ENCODE measurements at regions not wholly inside any gene's neighbourhood (a gene's known extent, or its start where the extent isn't known, plus 50 kb on each side); places are given as distances from the start of the nearest gene placed in this dataset.

DNA sequence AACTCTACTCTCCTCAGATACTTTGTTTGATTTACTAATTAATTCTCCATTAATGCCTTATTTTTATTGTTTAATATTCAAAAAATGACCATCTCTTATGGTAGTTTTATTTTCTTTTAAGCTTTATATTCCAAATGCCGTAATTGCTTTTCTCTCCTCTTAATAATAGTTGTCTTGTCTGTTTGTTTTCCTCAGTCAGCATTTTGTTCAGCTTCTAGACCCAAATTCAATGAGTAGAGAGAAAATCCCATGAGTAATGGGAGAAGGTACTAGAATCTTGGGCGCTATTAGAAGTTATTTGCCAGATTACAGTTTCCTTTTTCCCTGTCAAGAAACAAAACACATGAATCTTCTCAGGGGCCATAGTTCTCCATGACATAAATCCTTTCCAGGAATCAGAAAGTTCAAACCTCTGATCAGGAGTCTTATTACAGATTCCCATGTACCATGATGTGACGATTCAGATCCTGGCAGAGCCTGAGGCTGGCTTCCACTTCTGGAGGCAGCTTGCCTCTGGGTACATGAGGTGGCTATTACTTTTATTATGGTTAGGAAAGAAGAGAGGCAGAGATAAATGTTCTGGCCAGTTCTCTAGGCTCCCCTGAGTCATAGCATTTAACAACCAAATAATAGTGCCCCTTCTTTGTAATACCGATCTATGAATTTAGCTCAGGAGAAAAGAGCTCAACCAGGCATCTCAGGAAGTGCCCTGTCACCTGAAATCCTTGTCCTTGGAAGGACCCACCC lies 485.1 kb upstream of the SETBP1 start:
- Mint-ChIP-seq H3K4me1 (ENCODE audit: low read depth) (peaks cover 10% of the 10 kb centered on the region), H3K27ac (ENCODE audit: unreplicated experiment) (no peak overlapping the region), H3K27me3 (ENCODE audit: low read depth) (no peaks in the 10 kb centered on the region), H3K9me3 (ENCODE audit: low read depth) (peaks cover 6% of the 10 kb centered on the region), H3K36me3 (ENCODE audit: low read depth) (no peaks in the 10 kb centered on the region), H3K4me3 (ENCODE audit: unreplicated experiment) (no peak overlapping the region)
- TF ChIP-seq, protein P1, sequence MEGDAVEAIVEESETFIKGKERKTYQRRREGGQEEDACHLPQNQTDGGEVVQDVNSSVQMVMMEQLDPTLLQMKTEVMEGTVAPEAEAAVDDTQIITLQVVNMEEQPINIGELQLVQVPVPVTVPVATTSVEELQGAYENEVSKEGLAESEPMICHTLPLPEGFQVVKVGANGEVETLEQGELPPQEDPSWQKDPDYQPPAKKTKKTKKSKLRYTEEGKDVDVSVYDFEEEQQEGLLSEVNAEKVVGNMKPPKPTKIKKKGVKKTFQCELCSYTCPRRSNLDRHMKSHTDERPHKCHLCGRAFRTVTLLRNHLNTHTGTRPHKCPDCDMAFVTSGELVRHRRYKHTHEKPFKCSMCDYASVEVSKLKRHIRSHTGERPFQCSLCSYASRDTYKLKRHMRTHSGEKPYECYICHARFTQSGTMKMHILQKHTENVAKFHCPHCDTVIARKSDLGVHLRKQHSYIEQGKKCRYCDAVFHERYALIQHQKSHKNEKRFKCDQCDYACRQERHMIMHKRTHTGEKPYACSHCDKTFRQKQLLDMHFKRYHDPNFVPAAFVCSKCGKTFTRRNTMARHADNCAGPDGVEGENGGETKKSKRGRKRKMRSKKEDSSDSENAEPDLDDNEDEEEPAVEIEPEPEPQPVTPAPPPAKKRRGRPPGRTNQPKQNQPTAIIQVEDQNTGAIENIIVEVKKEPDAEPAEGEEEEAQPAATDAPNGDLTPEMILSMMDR (IDR thresholded peaks at IDR 0.05) = no peak
- no peak for DNase-seq (ENCODE audit: low spot score)

DNA sequence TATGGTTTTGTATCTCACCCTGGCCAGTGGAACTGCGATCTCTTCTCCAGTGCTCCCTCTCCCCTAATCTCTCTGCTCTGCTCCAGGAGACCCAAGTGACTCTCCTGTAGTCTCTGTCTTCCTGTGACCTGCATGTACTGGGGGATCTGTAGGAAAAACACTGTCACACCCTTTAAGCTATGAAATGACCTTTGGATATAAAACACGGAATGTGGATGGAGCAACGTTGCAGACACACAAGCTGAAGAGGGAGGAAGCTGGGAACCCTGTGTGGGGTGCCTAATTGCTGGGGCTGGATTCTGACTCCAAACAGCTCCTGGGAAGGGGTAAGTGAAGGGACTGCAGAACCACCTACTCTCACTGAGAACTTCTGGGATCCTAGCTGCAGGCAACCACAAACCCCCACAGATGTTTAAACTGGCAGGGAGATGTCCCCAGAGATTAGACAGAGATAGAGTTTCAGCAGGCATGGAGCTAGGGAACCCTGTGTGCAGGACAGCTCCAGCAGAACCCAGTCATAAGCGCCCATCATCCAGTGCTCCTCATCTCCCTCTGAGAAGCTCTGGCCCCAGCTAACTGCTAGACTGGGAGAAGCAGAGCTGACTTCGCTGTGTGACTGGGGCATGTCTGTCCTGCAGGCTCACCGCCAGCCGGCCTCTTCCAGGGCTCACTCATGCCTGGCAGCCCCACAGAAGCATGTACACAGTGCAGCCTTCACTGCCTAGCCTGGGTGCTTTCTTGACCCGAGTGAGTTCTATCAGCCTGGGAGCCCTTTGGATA lies 482.7 kb upstream of the SETBP1 start:
- no peaks in the 10 kb centered on the region for H3K27me3 Mint-ChIP-seq (ENCODE audit: low read depth)
- peaks cover 9% of the 10 kb centered on the region for H3K9me3 Mint-ChIP-seq (ENCODE audit: low read depth)
- DNase-seq (ENCODE audit: low spot score) = no peak
- H3K4me3 Mint-ChIP-seq (ENCODE audit: unreplicated experiment) = no peak overlapping the region
- H3K36me3 Mint-ChIP-seq (ENCODE audit: low read depth) = no peaks in the 10 kb centered on the region
- H3K4me1 Mint-ChIP-seq (ENCODE audit: low read depth) = peaks cover 10% of the 10 kb centered on the region
- no peak overlapping the region for H3K27ac Mint-ChIP-seq (ENCODE audit: unreplicated experiment)
- TF ChIP-seq, protein P1 (IDR thresholded peaks at IDR 0.05) = no peak

DNA sequence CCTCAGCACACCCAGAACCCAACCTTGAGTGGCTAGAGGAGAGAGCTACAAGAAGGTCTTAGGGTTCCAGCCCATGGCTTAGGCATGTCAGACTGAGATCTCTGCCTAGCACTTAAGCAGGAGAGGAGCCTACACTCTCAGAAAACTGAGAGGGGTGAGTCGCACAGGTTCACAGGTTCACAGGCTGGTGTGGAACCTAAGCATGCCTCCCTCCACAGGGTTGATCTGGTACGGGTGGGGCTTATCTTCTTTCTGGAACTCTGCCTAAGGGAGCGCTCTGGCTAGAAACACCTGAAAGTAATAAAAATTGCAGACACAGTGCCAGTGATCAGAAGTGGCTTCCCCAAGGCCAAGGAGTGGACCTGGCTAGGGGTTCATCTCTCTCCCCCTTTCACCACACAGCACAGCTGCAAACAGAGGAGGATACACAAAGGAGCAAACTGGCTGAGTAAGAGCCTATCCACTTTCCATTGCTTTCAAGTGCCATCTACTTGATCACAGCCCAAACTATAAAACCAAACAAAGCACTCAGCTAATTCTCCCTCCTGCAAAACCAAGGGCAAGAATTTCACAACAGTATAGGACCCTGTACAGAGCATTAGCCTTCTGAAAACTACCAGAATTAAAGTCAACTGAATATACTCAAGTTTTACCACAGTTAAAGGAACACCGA lies 481.9 kb upstream of the SETBP1 start:
- Mint-ChIP-seq H3K4me1 (ENCODE audit: low read depth) (peaks cover 10% of the 10 kb centered on the region), H3K27ac (ENCODE audit: unreplicated experiment) (no peak overlapping the region), H3K9me3 (ENCODE audit: low read depth) (peaks cover 14% of the 10 kb centered on the region)

DNA sequence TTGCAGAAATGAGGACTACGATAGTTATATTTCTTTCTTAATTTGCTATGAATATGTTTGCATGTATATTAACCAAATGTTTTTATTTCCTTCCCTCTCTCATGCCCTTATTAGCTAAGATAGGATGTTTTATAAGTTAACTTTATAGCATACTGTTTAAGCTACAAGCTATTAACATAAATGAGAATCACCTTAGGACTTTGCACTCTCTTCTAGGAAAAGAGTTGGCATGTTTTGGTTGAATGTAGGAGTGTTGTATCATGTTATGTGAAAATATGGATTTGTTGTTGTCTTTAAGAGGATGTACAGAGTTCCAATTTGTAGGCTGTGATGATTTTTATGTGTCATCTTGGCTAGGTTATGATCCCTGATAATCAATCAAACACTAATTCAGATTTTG lies 467.4 kb upstream of the SETBP1 start:
- no peak for DNase-seq (ENCODE audit: low spot score)
- TF ChIP-seq, protein P1 (IDR thresholded peaks at IDR 0.05) = no peak
- H3K36me3 Mint-ChIP-seq (ENCODE audit: low read depth) = no peaks in the 10 kb centered on the region
- no peaks in the 10 kb centered on the region for H3K4me1 Mint-ChIP-seq (ENCODE audit: low read depth)
- H3K9me3 Mint-ChIP-seq (ENCODE audit: low read depth) = peaks cover 3% of the 10 kb centered on the region
- no peak overlapping the region for H3K27ac Mint-ChIP-seq (ENCODE audit: unreplicated experiment)
- no peak overlapping the region for H3K4me3 Mint-ChIP-seq (ENCODE audit: unreplicated experiment)
- H3K27me3 Mint-ChIP-seq (ENCODE audit: low read depth) = no peaks in the 10 kb centered on the region

More for the DNA sequence above, 481.9 kb upstream of the SETBP1 start:
- Mint-ChIP-seq H3K27me3 (ENCODE audit: low read depth) (no peaks in the 10 kb centered on the region), H3K36me3 (ENCODE audit: low read depth) (peaks cover 2% of the 10 kb centered on the region), H3K4me3 (ENCODE audit: unreplicated experiment) (no peak overlapping the region)
- no peak for DNase-seq (ENCODE audit: low spot score)
- TF ChIP-seq, protein P1 (IDR thresholded peaks at IDR 0.05) = no peak

DNA sequence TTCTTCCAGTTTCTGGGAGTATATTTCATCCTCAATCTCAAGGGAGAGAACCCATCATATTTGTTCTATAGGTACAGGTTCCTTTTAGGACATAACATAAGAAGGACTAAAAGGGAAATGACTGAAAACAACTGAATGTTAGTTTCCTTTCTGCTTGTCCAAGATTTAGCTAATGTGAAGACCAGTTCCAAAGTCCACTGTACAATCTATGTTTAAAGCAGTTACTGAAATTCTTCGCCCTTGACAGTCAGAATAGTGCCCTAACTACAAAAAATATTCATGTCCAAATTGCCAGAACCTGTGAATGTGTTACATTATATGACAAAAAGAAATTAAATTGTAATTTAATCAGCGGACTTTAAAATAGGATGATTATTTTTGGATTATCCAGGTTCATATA lies 466.3 kb upstream of the SETBP1 start:
- no peak for DNase-seq (ENCODE audit: low spot score)
- Mint-ChIP-seq H3K4me1 (ENCODE audit: low read depth) (no peaks in the 10 kb centered on the region), H3K27ac (ENCODE audit: unreplicated experiment) (no peak overlapping the region), H3K9me3 (ENCODE audit: low read depth) (peaks cover 3% of the 10 kb centered on the region), H3K4me3 (ENCODE audit: unreplicated experiment) (no peak overlapping the region), H3K36me3 (ENCODE audit: low read depth) (no peaks in the 10 kb centered on the region), H3K27me3 (ENCODE audit: low read depth) (no peaks in the 10 kb centered on the region)
- TF ChIP-seq, protein P1 (IDR thresholded peaks at IDR 0.05) = no peak

All from chondrocyte (in vitro differentiated cells).